ENCODE measurements at regions not wholly inside any gene's neighbourhood (a gene's known extent, or its start where the extent isn't known, plus 50 kb on each side); places are given as distances from the start of the nearest gene placed in this dataset.

DNA sequence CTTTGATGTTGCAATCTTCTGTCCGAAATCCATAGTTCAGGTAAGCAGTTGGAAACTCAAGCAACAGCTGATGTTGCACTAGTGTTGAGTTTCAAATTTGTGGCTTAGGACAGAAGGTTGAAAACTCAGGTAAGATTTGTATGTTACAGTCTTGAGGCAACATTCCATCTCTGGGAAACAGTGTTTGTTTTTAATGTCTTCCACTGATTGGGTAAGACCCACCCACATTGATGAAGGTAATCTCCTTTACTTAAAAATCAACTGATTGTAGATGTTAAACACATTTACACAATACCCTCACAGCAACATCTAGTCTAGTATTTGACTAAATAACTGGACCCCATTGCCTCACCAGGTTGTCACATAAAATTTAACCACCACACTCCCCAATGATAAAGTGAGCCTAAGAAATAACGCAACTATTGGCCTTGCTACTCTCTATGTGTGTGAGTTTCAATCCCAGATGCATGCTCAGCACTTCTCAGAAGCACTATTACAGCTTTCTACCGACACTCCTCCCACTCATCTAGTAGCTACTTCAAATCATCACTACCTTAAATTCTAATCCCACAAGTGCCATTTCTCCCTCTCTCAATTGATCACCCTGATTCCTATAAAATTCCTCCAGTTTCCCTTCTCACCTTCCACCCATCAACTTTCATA, 164.0 kb downstream of the MBD2 start:
- Histone ChIP-seq H3K9ac (ENCODE audit: low read length) (no peak overlapping the region), H3K27ac (ENCODE audit: low read depth, low read length) (no peak overlapping the region), H3K4me3 (ENCODE audit: low read depth, low read length) (no peak overlapping the region), H3K4me1 (ENCODE audit: control insufficient read depth, insufficient read depth, low read length) (no peaks in the 10 kb centered on the region), H3K9me3 (ENCODE audit: control insufficient read depth, insufficient read depth, low read depth, low read length) (no peaks in the 10 kb centered on the region), H3K27me3 (ENCODE audit: control insufficient read depth, insufficient read depth, low read length) (no peaks in the 10 kb centered on the region), H3K36me3 (ENCODE audit: control insufficient read depth, insufficient read depth, low read length) (no peaks in the 10 kb centered on the region)

GRCh38 chr18:54052732-54053429, 171.6 kb downstream of the MBD2 start:
- no peak overlapping the region for H3K4me3 ChIP-seq (ENCODE audit: low read depth, low read length)
- no peaks in the 10 kb centered on the region for H3K27me3 ChIP-seq (ENCODE audit: control insufficient read depth, insufficient read depth, low read length)
- no peaks in the 10 kb centered on the region for H3K9me3 ChIP-seq (ENCODE audit: control insufficient read depth, insufficient read depth, low read depth, low read length)
- no peaks in the 10 kb centered on the region for H3K36me3 ChIP-seq (ENCODE audit: control insufficient read depth, insufficient read depth, low read length)
- H3K9ac ChIP-seq (ENCODE audit: low read length): no peak overlapping the region
- no peak overlapping the region for H3K27ac ChIP-seq (ENCODE audit: low read depth, low read length)
- H3K4me1 ChIP-seq (ENCODE audit: control insufficient read depth, insufficient read depth, low read length): no peaks in the 10 kb centered on the region

- Histone ChIP-seq H3K9me3 (ENCODE audit: control insufficient read depth, insufficient read depth, low read depth, low read length) (no peaks in the 10 kb centered on the region), H3K9ac (ENCODE audit: low read length) (no peak overlapping the region), H3K27ac (ENCODE audit: low read depth, low read length) (no peak overlapping the region), H3K4me1 (ENCODE audit: control insufficient read depth, insufficient read depth, low read length) (no peaks in the 10 kb centered on the region), H3K27me3 (ENCODE audit: control insufficient read depth, insufficient read depth, low read length) (no peaks in the 10 kb centered on the region), H3K36me3 (ENCODE audit: control insufficient read depth, insufficient read depth, low read length) (no peaks in the 10 kb centered on the region), H3K4me3 (ENCODE audit: low read depth, low read length) (no peak overlapping the region)
These were observed 172.2 kb downstream of the MBD2 start for GRCh38 chr18:54052259-54052658.

GRCh38 chr18:54043484-54044251, 180.8 kb downstream of the MBD2 start:
- H3K27me3 ChIP-seq (ENCODE audit: control insufficient read depth, insufficient read depth, low read length): no peaks in the 10 kb centered on the region
- no peaks in the 10 kb centered on the region for H3K4me1 ChIP-seq (ENCODE audit: control insufficient read depth, insufficient read depth, low read length)
- no peaks in the 10 kb centered on the region for H3K9me3 ChIP-seq (ENCODE audit: control insufficient read depth, insufficient read depth, low read depth, low read length)
- no peak overlapping the region for H3K27ac ChIP-seq (ENCODE audit: low read depth, low read length)
- no peak overlapping the region for H3K4me3 ChIP-seq (ENCODE audit: low read depth, low read length)
- no peak overlapping the region for H3K9ac ChIP-seq (ENCODE audit: low read length)
- H3K36me3 ChIP-seq (ENCODE audit: control insufficient read depth, insufficient read depth, low read length): no peaks in the 10 kb centered on the region

- no peak overlapping the region for H3K4me3 ChIP-seq (ENCODE audit: low read depth, low read length)
- no peak overlapping the region for H3K27ac ChIP-seq (ENCODE audit: low read depth, low read length)
- H3K4me1 ChIP-seq (ENCODE audit: control insufficient read depth, insufficient read depth, low read length): no peaks in the 10 kb centered on the region
- H3K36me3 ChIP-seq (ENCODE audit: control insufficient read depth, insufficient read depth, low read length): no peaks in the 10 kb centered on the region
- H3K9ac ChIP-seq (ENCODE audit: low read length): no peak overlapping the region
- H3K9me3 ChIP-seq (ENCODE audit: control insufficient read depth, insufficient read depth, low read depth, low read length): no peaks in the 10 kb centered on the region
- no peaks in the 10 kb centered on the region for H3K27me3 ChIP-seq (ENCODE audit: control insufficient read depth, insufficient read depth, low read length)
These were observed 188.5 kb downstream of the MBD2 start for GRCh38 chr18:54035927-54036326.

DNA sequence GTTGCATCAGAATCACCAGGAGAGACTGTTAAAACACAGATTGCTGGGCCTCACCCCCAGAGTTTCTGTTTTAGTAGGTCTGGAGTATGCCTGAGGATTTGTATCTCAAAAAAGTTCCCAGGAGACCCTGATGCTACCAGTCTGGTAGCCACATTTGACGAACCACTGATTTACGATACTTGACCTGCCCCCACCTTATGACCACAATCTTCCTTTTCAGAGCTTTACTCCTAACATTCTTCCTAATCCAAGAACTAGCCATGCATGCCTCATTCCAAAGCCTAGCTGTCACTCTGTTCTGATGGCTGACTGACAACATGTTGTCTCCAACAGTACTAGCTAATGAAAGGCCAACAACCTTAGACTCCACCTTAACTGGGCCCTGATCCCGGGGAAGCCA, 191.4 kb downstream of the MBD2 start:
- Histone ChIP-seq H3K9me3 (ENCODE audit: control insufficient read depth, insufficient read depth, low read depth, low read length) (no peaks in the 10 kb centered on the region), H3K36me3 (ENCODE audit: control insufficient read depth, insufficient read depth, low read length) (no peaks in the 10 kb centered on the region), H3K9ac (ENCODE audit: low read length) (no peak overlapping the region), H3K4me1 (ENCODE audit: control insufficient read depth, insufficient read depth, low read length) (no peaks in the 10 kb centered on the region), H3K4me3 (ENCODE audit: low read depth, low read length) (no peak overlapping the region), H3K27me3 (ENCODE audit: control insufficient read depth, insufficient read depth, low read length) (no peaks in the 10 kb centered on the region), H3K27ac (ENCODE audit: low read depth, low read length) (no peak overlapping the region)

- Histone ChIP-seq H3K4me1 (ENCODE audit: control insufficient read depth, insufficient read depth, low read length) (no peaks in the 10 kb centered on the region), H3K27ac (ENCODE audit: low read depth, low read length) (no peak overlapping the region), H3K36me3 (ENCODE audit: control insufficient read depth, insufficient read depth, low read length) (no peaks in the 10 kb centered on the region), H3K27me3 (ENCODE audit: control insufficient read depth, insufficient read depth, low read length) (no peaks in the 10 kb centered on the region), H3K9ac (ENCODE audit: low read length) (no peak overlapping the region), H3K4me3 (ENCODE audit: low read depth, low read length) (no peak overlapping the region), H3K9me3 (ENCODE audit: control insufficient read depth, insufficient read depth, low read depth, low read length) (no peaks in the 10 kb centered on the region)
These were observed 192.1 kb downstream of the MBD2 start for GRCh38 chr18:54032412-54032811.

DNA sequence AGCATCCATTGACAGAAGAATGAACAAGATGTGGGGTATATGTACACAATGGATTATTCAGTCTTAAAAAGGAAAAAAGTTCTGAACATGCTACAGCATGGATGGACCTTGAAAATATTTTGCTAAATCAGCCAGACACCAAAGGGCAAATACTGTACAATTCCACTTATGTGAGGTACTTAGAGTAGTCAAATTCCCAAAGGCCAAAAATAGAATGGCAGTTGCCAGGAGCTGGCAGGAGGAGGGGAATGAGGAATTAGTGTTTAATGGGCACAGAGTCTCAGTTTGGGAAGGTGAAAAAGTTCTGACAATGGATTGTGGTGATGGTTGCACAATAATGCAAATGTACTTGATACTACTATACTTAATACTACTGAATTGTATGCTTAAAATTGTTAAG, 193.2 kb downstream of the MBD2 start:
- Histone ChIP-seq H3K4me3 (ENCODE audit: low read depth, low read length) (no peak overlapping the region), H3K27ac (ENCODE audit: low read depth, low read length) (no peak overlapping the region), H3K27me3 (ENCODE audit: control insufficient read depth, insufficient read depth, low read length) (no peaks in the 10 kb centered on the region), H3K36me3 (ENCODE audit: control insufficient read depth, insufficient read depth, low read length) (no peaks in the 10 kb centered on the region), H3K4me1 (ENCODE audit: control insufficient read depth, insufficient read depth, low read length) (no peaks in the 10 kb centered on the region), H3K9me3 (ENCODE audit: control insufficient read depth, insufficient read depth, low read depth, low read length) (no peaks in the 10 kb centered on the region), H3K9ac (ENCODE audit: low read length) (no peak overlapping the region)

- H3K9ac ChIP-seq (ENCODE audit: low read length): no peak overlapping the region
- no peaks in the 10 kb centered on the region for H3K4me1 ChIP-seq (ENCODE audit: control insufficient read depth, insufficient read depth, low read length)
- H3K27ac ChIP-seq (ENCODE audit: low read depth, low read length): no peak overlapping the region
- no peaks in the 10 kb centered on the region for H3K36me3 ChIP-seq (ENCODE audit: control insufficient read depth, insufficient read depth, low read length)
- no peak overlapping the region for H3K4me3 ChIP-seq (ENCODE audit: low read depth, low read length)
- H3K9me3 ChIP-seq (ENCODE audit: control insufficient read depth, insufficient read depth, low read depth, low read length): no peaks in the 10 kb centered on the region
- H3K27me3 ChIP-seq (ENCODE audit: control insufficient read depth, insufficient read depth, low read length): no peaks in the 10 kb centered on the region
These were observed 194.0 kb downstream of the MBD2 start for GRCh38 chr18:54030434-54030833.

GRCh38 chr18:54023471-54023870, 201.0 kb downstream of the MBD2 start:
- Histone ChIP-seq H3K9ac (ENCODE audit: low read length) (no peak overlapping the region), H3K9me3 (ENCODE audit: control insufficient read depth, insufficient read depth, low read depth, low read length) (no peaks in the 10 kb centered on the region), H3K4me1 (ENCODE audit: control insufficient read depth, insufficient read depth, low read length) (peaks cover 4% of the 10 kb centered on the region; the same call in 1 of the 2 replicates), H3K27me3 (ENCODE audit: control insufficient read depth, insufficient read depth, low read length) (no peaks in the 10 kb centered on the region), H3K36me3 (ENCODE audit: control insufficient read depth, insufficient read depth, low read length) (no peaks in the 10 kb centered on the region), H3K4me3 (ENCODE audit: low read depth, low read length) (no peak overlapping the region), H3K27ac (ENCODE audit: low read depth, low read length) (no peak overlapping the region)

DNA sequence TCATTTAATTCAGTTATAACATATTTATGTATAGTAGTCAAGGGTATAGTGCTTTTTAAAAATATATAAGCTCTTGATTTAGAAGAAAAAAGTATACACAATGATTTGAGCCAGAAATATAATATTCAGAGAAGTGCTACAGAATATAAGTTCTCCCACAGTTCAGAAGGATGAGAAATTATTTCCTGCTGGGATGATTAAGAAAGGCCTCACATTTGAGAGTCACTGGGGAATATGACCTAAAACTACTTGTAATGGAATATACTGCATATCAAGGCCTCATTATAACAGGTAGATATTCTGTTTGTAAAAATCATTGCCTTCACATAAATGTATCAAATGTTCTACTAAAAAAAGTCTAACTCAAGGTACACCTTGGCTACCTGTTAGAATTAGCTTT, 203.5 kb downstream of the MBD2 start:
- Histone ChIP-seq H3K27me3 (ENCODE audit: control insufficient read depth, insufficient read depth, low read length) (no peaks in the 10 kb centered on the region), H3K9me3 (ENCODE audit: control insufficient read depth, insufficient read depth, low read depth, low read length) (no peaks in the 10 kb centered on the region), H3K27ac (ENCODE audit: low read depth, low read length) (no peak overlapping the region), H3K4me3 (ENCODE audit: low read depth, low read length) (no peak overlapping the region), H3K9ac (ENCODE audit: low read length) (no peak overlapping the region), H3K4me1 (ENCODE audit: control insufficient read depth, insufficient read depth, low read length) (peaks cover 4% of the 10 kb centered on the region; the same call in 1 of the 2 replicates), H3K36me3 (ENCODE audit: control insufficient read depth, insufficient read depth, low read length) (no peaks in the 10 kb centered on the region)
